Neuronal stem cell (in vitro differentiated cells): ENCODE measurements at regions not wholly inside any gene's neighbourhood (a gene's known extent, or its start where the extent isn't known, plus 50 kb on each side); places are given as distances from the start of the nearest gene placed in this dataset.

ENCODE experiments used
- DNase-seq: peaks from one replicate; pipeline ENCODE4 v3.0.0-alpha.2; 2013; ENCODE audit warnings: low spot score
- H2AFZ ChIP-seq: one replicate; pipeline ENCODE4 v1.6.1; 2013; ENCODE audit warnings: mild to moderate bottlenecking, low read length, inconsistent platforms
- H2AK5ac ChIP-seq: 2 replicates; pipeline ENCODE4 v1.6.1; 2013; ENCODE audit warnings: low read depth, mild to moderate bottlenecking, inconsistent platforms, low read length, moderate library complexity, mixed read lengths
- H2BK120ac ChIP-seq: 2 replicates; pipeline ENCODE4 v1.6.1; 2013; ENCODE audit warnings: low read depth, mild to moderate bottlenecking, inconsistent platforms, low read length, moderate library complexity, mixed read lengths
- H2BK12ac ChIP-seq: one replicate; pipeline ENCODE4 v1.6.1; 2013; ENCODE audit warnings: low read length, inconsistent platforms
- H2BK15ac ChIP-seq: 2 replicates; pipeline ENCODE4 v1.6.1; 2013; ENCODE audit warnings: mild to moderate bottlenecking, low read length, inconsistent platforms, mixed read lengths
- H2BK5ac ChIP-seq: one replicate; pipeline ENCODE4 v1.6.1; 2013; ENCODE audit warnings: inconsistent platforms, mild to moderate bottlenecking, low read length, moderate library complexity
- H3K14ac ChIP-seq: one replicate; pipeline ENCODE4 v1.6.1; 2013; ENCODE audit warnings: low read length, inconsistent platforms
- H3K18ac ChIP-seq: 2 replicates; pipeline ENCODE4 v1.6.1; 2013; ENCODE audit warnings: low read length, inconsistent platforms
- H3K23ac ChIP-seq: 2 replicates; pipeline ENCODE4 v1.6.1; 2013; ENCODE audit warnings: low read depth, mild to moderate bottlenecking, mixed read lengths, low read length, inconsistent platforms; ENCODE audit not compliant: poor library complexity
- H3K27ac ChIP-seq: replicated peaks from 3 replicates; pipeline ENCODE4 v1.5.1; 2013; ENCODE audit warnings: low read length, inconsistent platforms
- H3K27me3 ChIP-seq, 3 experiments: 2 replicates each; pipeline ENCODE4 v1.6.1; 2013; ENCODE audit warnings: low read length in 3 of 3, mild to moderate bottlenecking in 2 of 3, inconsistent platforms in 1 of 3, low read depth in 1 of 3, mixed read lengths in 1 of 3, moderate library complexity in 1 of 3; ENCODE audit not compliant: control insufficient read depth in 3 of 3, insufficient read depth in 3 of 3
- H3K36me3 ChIP-seq, 2 donors: replicated peaks in 1 of 2; 2 replicates each; pipeline ENCODE4 v1.6.1; 2013; ENCODE audit warnings: low read length in 2 of 2; ENCODE audit not compliant: control insufficient read depth in 2 of 2, insufficient read depth in 2 of 2
- H3K4ac ChIP-seq: 2 replicates; pipeline ENCODE4 v1.6.1; 2013; ENCODE audit warnings: inconsistent platforms, mild to moderate bottlenecking, low read length, moderate library complexity
- H3K4me1 ChIP-seq, 2 donors: 1 replicate in 1 of 2; 2 replicates in 1 of 2; pipeline ENCODE4 v1.6.1; 2013; ENCODE audit warnings: low read length in 2 of 2, low read depth in 1 of 2; ENCODE audit not compliant: control insufficient read depth in 2 of 2, insufficient read depth in 1 of 2
- H3K4me2 ChIP-seq: one replicate; pipeline ENCODE4 v1.6.1; 2013; ENCODE audit warnings: mild to moderate bottlenecking, low read length, inconsistent platforms; ENCODE audit not compliant: insufficient read depth, poor library complexity, severe bottlenecking
- H3K4me3 ChIP-seq, 2 donors: 2 replicates each; pipeline ENCODE4 v1.5.1; 2013; ENCODE audit warnings: low read length in 2 of 2, mild to moderate bottlenecking in 2 of 2, inconsistent platforms in 1 of 2, moderate library complexity in 1 of 2
- H3K79me1 ChIP-seq: one replicate; pipeline ENCODE4 v1.6.1; 2013; ENCODE audit warnings: low read depth, mild to moderate bottlenecking, inconsistent platforms, low read length, moderate library complexity
- H3K9ac ChIP-seq: one replicate; pipeline ENCODE4 v1.6.1; 2013; ENCODE audit warnings: mild to moderate bottlenecking, low read depth, low read length, inconsistent platforms; ENCODE audit not compliant: poor library complexity
- H3K9me3 ChIP-seq, 2 donors: replicated peaks in 1 of 2; 2 replicates each; pipeline versions ENCODE3 to v1.6.1; 2013; ENCODE audit warnings: low read length in 2 of 2, mild to moderate bottlenecking in 2 of 2, inconsistent platforms in 1 of 2, low read depth in 1 of 2, mixed read lengths in 1 of 2, moderate library complexity in 1 of 2; ENCODE audit not compliant: control insufficient read depth in 2 of 2, insufficient read depth in 1 of 2
- H4K8ac ChIP-seq: one replicate; pipeline ENCODE4 v1.6.1; 2013; ENCODE audit warnings: low read depth, mild to moderate bottlenecking, inconsistent platforms, low read length, moderate library complexity
- H4K91ac ChIP-seq: one replicate; pipeline ENCODE4 v1.6.1; 2013; ENCODE audit warnings: low read length, low read depth, mild to moderate bottlenecking, inconsistent platforms; ENCODE audit not compliant: poor library complexity
- WGBS, 2 donors: extraction: QIAGEN DNeasy Blood & Tissue Kit; methylation state at CpG; one replicate each; pipeline ENCODE4 v1.1.7; 2013; ENCODE audit warnings: missing lambda C conversion rate in 2 of 2, mixed read lengths in 1 of 2; ENCODE audit not compliant: insufficient read length in 2 of 2, insufficient replicate concordance in 1 of 2; ENCODE audit errors: extremely low coverage in 2 of 2; 5-methylcytosine and 5-hydroxymethylcytosine counted together

GRCh38 chr14:61608245-61609165 is 86.8 kb upstream of the HIF1A start:
- H3K27ac ChIP-seq: no peak overlapping the region
- no peak overlapping the region for H4K8ac ChIP-seq
- H3K14ac ChIP-seq: no peak overlapping the region
- H2BK120ac ChIP-seq: no peak overlapping the region
- no peak overlapping the region for H2BK15ac ChIP-seq
- WGBS, 2 donors: no CpG with 5 or more reads among the region's 8 CpGs
- no peak overlapping the region for H3K9ac ChIP-seq
- no peaks in the 10 kb centered on the region for H3K36me3 ChIP-seq
- H2BK12ac ChIP-seq: no peak overlapping the region
- no peak overlapping the region for H2AK5ac ChIP-seq
- no peak overlapping the region for H2AFZ ChIP-seq
- H3K18ac ChIP-seq: peak overlapping the region; percentile 2
- H2BK5ac ChIP-seq: no peak overlapping the region
- no peaks in the 10 kb centered on the region for H3K9me3 ChIP-seq
- H3K4me3 ChIP-seq: no peak overlapping the region
- peaks cover 15 to 26% of the 10 kb centered on the region in 2 donors for H3K4me1 ChIP-seq
- DNase-seq: peak; percentile 67
- H3K27me3 ChIP-seq: peaks cover 0 to 9% (median 0%) of the 10 kb centered on the region in 3 experiments
- no peak overlapping the region for H3K4me2 ChIP-seq
- H3K4ac ChIP-seq: no peak overlapping the region
- H3K23ac ChIP-seq: no peak overlapping the region
- H4K91ac ChIP-seq: no peak overlapping the region
- no peaks in the 10 kb centered on the region for H3K79me1 ChIP-seq

GRCh38 chr14:61609191-61609843 is 86.0 kb upstream of the HIF1A start:
- no peak overlapping the region for H3K23ac ChIP-seq
- no peak overlapping the region for H2BK15ac ChIP-seq
- no peak overlapping the region for H4K8ac ChIP-seq
- H3K14ac ChIP-seq: no peak overlapping the region
- no peaks in the 10 kb centered on the region for H3K79me1 ChIP-seq
- no CpG with 5 or more reads among the region's 10 CpGs for WGBS, 2 donors
- H3K36me3 ChIP-seq: no peaks in the 10 kb centered on the region
- no peak overlapping the region for H3K4me2 ChIP-seq
- H2AK5ac ChIP-seq: no peak overlapping the region
- H2BK12ac ChIP-seq: no peak overlapping the region
- H3K9ac ChIP-seq: no peak overlapping the region
- H3K9me3 ChIP-seq: no peaks in the 10 kb centered on the region
- no peak overlapping the region for H2AFZ ChIP-seq
- no peak overlapping the region for H2BK5ac ChIP-seq
- no peak overlapping the region for H3K18ac ChIP-seq
- no peak for DNase-seq
- H3K27ac ChIP-seq: no peak overlapping the region
- peaks cover 0 to 12% (median 0%) of the 10 kb centered on the region in 3 experiments for H3K27me3 ChIP-seq
- H2BK120ac ChIP-seq: no peak overlapping the region
- no peak overlapping the region for H3K4ac ChIP-seq
- H3K4me3 ChIP-seq: no peak overlapping the region
- H3K4me1 ChIP-seq: peaks cover 15 to 26% of the 10 kb centered on the region in 2 donors
- no peak overlapping the region for H4K91ac ChIP-seq

- Histone ChIP-seq H3K4me2 (no peak overlapping the region), H4K8ac (no peak overlapping the region), H3K36me3 (no peaks in the 10 kb centered on the region), H3K4me1 (peaks cover 15 to 26% of the 10 kb centered on the region in 2 donors), H3K4me3 (no peak overlapping the region), H3K9me3 (no peaks in the 10 kb centered on the region), H3K23ac (no peak overlapping the region), H2BK5ac (no peak overlapping the region), H3K4ac (no peak overlapping the region), H3K9ac (no peak overlapping the region), H2AK5ac (no peak overlapping the region), H2BK120ac (no peak overlapping the region), H3K79me1 (no peaks in the 10 kb centered on the region), H2BK12ac (no peak overlapping the region), H3K27me3 (peaks cover 0 to 14% (median 0%) of the 10 kb centered on the region in 3 experiments), H2AFZ (no peak overlapping the region), H3K27ac (no peak overlapping the region), H3K14ac (no peak overlapping the region), H3K18ac (no peak overlapping the region), H4K91ac (no peak overlapping the region), H2BK15ac (no peak overlapping the region)
- WGBS, 2 donors: no CpG with 5 or more reads among the region's 5 CpGs
- DNase-seq: no peak
Observed at GRCh38 chr14:61609884-61610283, 85.4 kb upstream of the HIF1A start.

- Histone ChIP-seq H3K9ac (no peak overlapping the region), H3K4ac (no peak overlapping the region), H3K23ac (no peak overlapping the region), H2BK5ac (no peak overlapping the region), H3K4me1 (peaks cover 15 to 26% of the 10 kb centered on the region in 2 donors), H3K18ac (no peak overlapping the region), H2BK120ac (no peak overlapping the region), H2BK15ac (no peak overlapping the region), H4K8ac (no peak overlapping the region), H2AK5ac (no peak overlapping the region), H3K9me3 (no peaks in the 10 kb centered on the region), H3K14ac (no peak overlapping the region), H2BK12ac (no peak overlapping the region), H3K4me3 (no peak overlapping the region), H3K79me1 (no peaks in the 10 kb centered on the region), H3K27ac (no peak overlapping the region), H4K91ac (no peak overlapping the region), H3K27me3 (peaks cover 0 to 14% (median 0%) of the 10 kb centered on the region in 3 experiments), H2AFZ (no peak overlapping the region), H3K36me3 (no peaks in the 10 kb centered on the region), H3K4me2 (no peak overlapping the region)
- no peak for DNase-seq
- WGBS, 2 donors: no CpG with 5 or more reads among the region's 2 CpGs
Observed at GRCh38 chr14:61610900-61611299, 84.4 kb upstream of the HIF1A start.
